GM12878 (cell line): ENCODE measurements at regions not wholly inside any gene's neighbourhood (a gene's known extent, or its start where the extent isn't known, plus 50 kb on each side); places are given as distances from the start of the nearest gene placed in this dataset.

Source experiments
- ATAC-seq: fragments of 200-7000 bp; cut with Tn5 transposase; 3 replicates; pipeline ENCODE4 v1.9.1; 2020; ENCODE audit warnings: mild to moderate bottlenecking, moderate library complexity
- BruUV-seq: library from RNA; stranded (reverse); fragments of 400-500 nt; replicated peaks from 2 replicates; lab custom pipeline; 2021; lab: Mats Ljungman, UMichigan
- CTCF ChIA-PET: fragments of 300-600 bp; sonication (Branson Sonifier 250); formaldehyde crosslinking; extraction: SDS; loops from one replicate; lab custom pipeline; 2021; ENCODE audit warnings: inconsistent platforms; lab: Yijun Ruan, JAX
- POLR2A ChIA-PET: fragments of 350-600 bp; formaldehyde crosslinking; extraction: SDS; loops from one replicate; lab custom pipeline; 2021; ENCODE audit warnings: inconsistent platforms; lab: Charles Lee
- RAD21 ChIA-PET: fragments of 300-600 bp; sonication (Branson Sonifier 250); formaldehyde crosslinking; loops from one replicate; lab custom pipeline; 2023; ENCODE audit warnings: antibody characterized with exemption; ENCODE audit not compliant: unreplicated experiment; lab: Charles Lee
- SMC1A ChIA-PET: fragments of 300-600 bp; sonication (Branson Sonifier 250); formaldehyde crosslinking; loops from one replicate; lab custom pipeline; 2023; ENCODE audit not compliant: unreplicated experiment, uncharacterized antibody; lab: Charles Lee
- DNase-seq: peaks from one replicate; pipeline ENCODE4 v3.0.0-alpha.2; 2011; ENCODE audit warnings: low read depth, low spot score
- FAIRE-seq: peaks from 3 replicates; lab custom pipeline; 2011; peaks lifted over from hg19 to GRCh38; lab: Jason Lieb, UNC
- H2AFZ ChIP-seq: 2 replicates; pipeline ENCODE4 v1.6.0; 2011; ENCODE audit warnings: low read depth, low read length, control low read depth; ENCODE audit not compliant: control insufficient read depth
- H3K27ac ChIP-seq: 2 replicates; pipeline ENCODE4 v1.5.1; 2011; ENCODE audit warnings: control low read depth; ENCODE audit not compliant: control insufficient read depth, insufficient read depth
- H3K27me3 ChIP-seq, 2 experiments: replicated peaks in 1 of 2; 2 replicates each; pipeline versions ENCODE4 v1.6.0 to v1.6.1; 2011; ENCODE audit warnings: low read length in 1 of 2; ENCODE audit not compliant: control insufficient read depth in 2 of 2, insufficient read depth in 2 of 2
- H3K36me3 ChIP-seq, 2 experiments: 2 replicates each; pipeline ENCODE4 v1.5.1; 2011; ENCODE audit warnings: low read length in 1 of 2; ENCODE audit not compliant: control insufficient read depth in 2 of 2, insufficient read depth in 2 of 2
- H3K4me1 ChIP-seq: 2 replicates; pipeline ENCODE4 v1.6.1; 2011; ENCODE audit warnings: mild to moderate bottlenecking, low read length, moderate library complexity, mixed read lengths; ENCODE audit not compliant: control insufficient read depth, insufficient read depth
- H3K4me2 ChIP-seq: 2 replicates; pipeline ENCODE4 v1.6.0; 2011; ENCODE audit warnings: control low read depth; ENCODE audit not compliant: control insufficient read depth, insufficient read depth
- H3K4me3 ChIP-seq: fragments of 200-600 bp; sonication (generic); 2 replicates; pipeline ENCODE4 v1.5.1; 2016
- H3K79me2 ChIP-seq: 2 replicates; pipeline ENCODE4 v1.6.0; 2011; ENCODE audit warnings: low read length; ENCODE audit not compliant: control insufficient read depth, insufficient read depth
- H3K9ac ChIP-seq: 2 replicates; pipeline ENCODE4 v1.8.0; 2011; ENCODE audit warnings: low read length, control low read depth, mixed read lengths; ENCODE audit not compliant: control insufficient read depth, insufficient read depth
- H3K9me3 ChIP-seq: replicated peaks from 3 replicates; pipeline ENCODE4 v1.5.1; 2011; ENCODE audit warnings: mild to moderate bottlenecking, low read length; ENCODE audit not compliant: control insufficient read depth, insufficient read depth
- H4K20me1 ChIP-seq: 2 replicates; pipeline ENCODE4 v1.6.0; 2011; ENCODE audit not compliant: control insufficient read depth, insufficient read depth
- FOXK2 ChIP-seq: fragments of 450-650 bp; IDR thresholded peaks from 2 replicates; pipeline ENCODE4 v1.6.1; 2017; ENCODE audit warnings: mild to moderate bottlenecking, moderate library complexity
- IKZF2 ChIP-seq, 2 experiments: fragments of 450-650 bp; IDR thresholded peaks; 2 replicates each; pipeline ENCODE4 v1.6.1; 2017; ENCODE audit warnings: mild to moderate bottlenecking in 2 of 2, moderate library complexity in 2 of 2
- MLLT1 ChIP-seq: fragments of 450-650 bp; IDR thresholded peaks from 2 replicates; pipeline ENCODE4 v1.6.1; 2016; ENCODE audit warnings: mild to moderate bottlenecking
- REST ChIP-seq: IDR thresholded peaks from 2 replicates; pipeline ENCODE4 v1.6.1; 2012; ENCODE audit warnings: mild to moderate bottlenecking, low read depth, low read length
- WRNIP1 ChIP-seq: IDR thresholded peaks from 2 replicates; pipeline ENCODE4 v1.6.1; 2011; ENCODE audit warnings: low read depth, low read length, improper control_type of control experiment, borderline replicate concordance
- WGBS: methylation state at CpG from one replicate; pipeline ENCODE4 v1.1.6; 2016; ENCODE audit warnings: low lambda C conversion rate; ENCODE audit not compliant: insufficient replicate concordance, insufficient coverage; ENCODE audit errors: missing lambda C conversion rate; 5-methylcytosine and 5-hydroxymethylcytosine counted together
- in situ Hi-C: fragments of 300-500 bp; cut with MboI; formaldehyde crosslinking; loops from 9 replicates; pipeline ENCODE4 v1.14.3; 2018; ENCODE audit warnings: mixed read lengths
- intact Hi-C: fragments of 100-400 bp; cut with micrococcal nuclease; formaldehyde crosslinking; loops from one replicate; pipeline ENCODE4 v1.14.2; 2022; ENCODE audit not compliant: unreplicated experiment
- TF ChIP-seq, protein P1 (sequence below): fragments of 450-650 bp; IDR thresholded peaks from 2 replicates; pipeline ENCODE4 v1.6.1; 2017; ENCODE audit warnings: mild to moderate bottlenecking, low read depth, inconsistent platforms; ENCODE audit not compliant: poor library complexity, severe bottlenecking

- Histone ChIP-seq H3K27ac (no peak overlapping the region), H3K27me3 (no peaks in the 10 kb centered on the region), H3K9ac (no peak overlapping the region), H4K20me1 (no peaks in the 10 kb centered on the region), H3K4me1 (no peaks in the 10 kb centered on the region), H3K36me3 (no peaks in the 10 kb centered on the region), H2AFZ (no peak overlapping the region), H3K4me2 (no peak overlapping the region), H3K9me3 (no peaks in the 10 kb centered on the region), H3K79me2 (no peaks in the 10 kb centered on the region), H3K4me3 (no peak overlapping the region)
- no peak for ATAC-seq
- intact Hi-C loops (no loop called here), in situ Hi-C loops (no loop called here)
- no TSS peak for BruUV-seq
- ChIA-PET SMC1A (no interaction called here), RAD21 (no interaction called here), POLR2A (no interaction called here), CTCF (no interaction called here)
- no peak for DNase-seq
- TF ChIP-seq MLLT1 (no peak), FOXK2 (no peak), WRNIP1 (no peak), IKZF2 (IDR thresholded peaks at IDR 0.05) (no peak)
- FAIRE-seq: no peak
- 14% methylated on average over 4 of the region's 4 CpGs for WGBS
These were observed 228.0 kb upstream of the RND3 start for GRCh38 chr2:150715501-150715900.

DNA sequence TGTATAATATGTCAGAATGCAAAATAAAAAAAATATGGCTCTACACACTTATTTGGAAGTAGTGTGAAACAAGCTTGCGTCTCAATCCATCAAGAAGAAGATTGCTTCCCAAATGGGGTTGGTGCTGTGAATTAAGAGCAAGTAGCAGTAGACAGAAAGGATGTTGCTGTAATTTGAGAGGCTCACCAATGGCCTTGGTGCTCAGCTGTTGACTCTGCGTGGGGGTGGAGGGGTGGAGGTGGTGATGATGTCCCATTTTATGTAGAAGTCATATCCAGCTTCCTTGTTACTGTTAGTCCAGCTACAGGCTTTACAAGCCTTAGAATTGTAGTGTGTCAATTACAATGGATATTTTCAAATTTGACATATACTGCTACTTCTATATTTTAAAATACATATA is 223.4 kb upstream of the RND3 start:
- no peak overlapping the region for H3K9ac ChIP-seq
- H3K79me2 ChIP-seq: no peaks in the 10 kb centered on the region
- H3K9me3 ChIP-seq: no peaks in the 10 kb centered on the region
- intact Hi-C loops: no loop called here
- no peak overlapping the region for H3K4me2 ChIP-seq
- no peak for ATAC-seq
- CTCF ChIA-PET: interaction anchor here (0.9 to 1.8 kb wide), 3 partner anchors 8 to 111 kb away, joined by 3 to 4 read pairs (median 3); no protein-coding TSS in a partner anchor
- no peak for FAIRE-seq
- no peaks in the 10 kb centered on the region for H3K4me1 ChIP-seq
- in situ Hi-C loops: no loop called here
- RAD21 ChIA-PET: no interaction called here
- H3K27ac ChIP-seq: no peak overlapping the region
- WGBS: 36% methylated on average over 2 of the region's 2 CpGs
- H2AFZ ChIP-seq: no peak overlapping the region
- no peak overlapping the region for H3K4me3 ChIP-seq
- SMC1A ChIA-PET: interaction anchor here (0.6 to 1.3 kb wide), 4 partner anchors 22 to 826 kb away, joined by 3 to 4 read pairs (median 3); no protein-coding TSS in a partner anchor
- BruUV-seq: no TSS peak
- no peaks in the 10 kb centered on the region for H4K20me1 ChIP-seq
- no peaks in the 10 kb centered on the region for H3K36me3 ChIP-seq
- H3K27me3 ChIP-seq: no peaks in the 10 kb centered on the region
- POLR2A ChIA-PET: no interaction called here
- DNase-seq: no peak
- TF ChIP-seq, protein P1, sequence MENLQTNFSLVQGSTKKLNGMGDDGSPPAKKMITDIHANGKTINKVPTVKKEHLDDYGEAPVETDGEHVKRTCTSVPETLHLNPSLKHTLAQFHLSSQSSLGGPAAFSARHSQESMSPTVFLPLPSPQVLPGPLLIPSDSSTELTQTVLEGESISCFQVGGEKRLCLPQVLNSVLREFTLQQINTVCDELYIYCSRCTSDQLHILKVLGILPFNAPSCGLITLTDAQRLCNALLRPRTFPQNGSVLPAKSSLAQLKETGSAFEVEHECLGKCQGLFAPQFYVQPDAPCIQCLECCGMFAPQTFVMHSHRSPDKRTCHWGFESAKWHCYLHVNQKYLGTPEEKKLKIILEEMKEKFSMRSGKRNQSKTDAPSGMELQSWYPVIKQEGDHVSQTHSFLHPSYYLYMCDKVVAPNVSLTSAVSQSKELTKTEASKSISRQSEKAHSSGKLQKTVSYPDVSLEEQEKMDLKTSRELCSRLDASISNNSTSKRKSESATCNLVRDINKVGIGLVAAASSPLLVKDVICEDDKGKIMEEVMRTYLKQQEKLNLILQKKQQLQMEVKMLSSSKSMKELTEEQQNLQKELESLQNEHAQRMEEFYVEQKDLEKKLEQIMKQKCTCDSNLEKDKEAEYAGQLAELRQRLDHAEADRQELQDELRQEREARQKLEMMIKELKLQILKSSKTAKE: no peak
- TF ChIP-seq MLLT1: no peak
- TF ChIP-seq REST: no peak
